Medulla oblongata (tissue), 1 donor: ENCODE measurements at regions not wholly inside any gene's neighbourhood (a gene's known extent, or its start where the extent isn't known, plus 50 kb on each side); places are given as distances from the start of the nearest gene placed in this dataset.
"Not testable (repeated sequence)": the region's sequence is repeated elsewhere in the genome, so short reads cannot be mapped to it uniquely, and the experiment has no call there.

Source experiments
- DNase-seq: peaks from one replicate; pipeline ENCODE4 v3.0.0-alpha.2; 2015; ENCODE audit errors: extremely low spot score

GRCh38 chr1:199784138-199784895 is 243.2 kb upstream of the NR5A2 start:
- DNase-seq: no peak

GRCh38 chr1:199786695-199787094 is 240.8 kb upstream of the NR5A2 start:
- DNase-seq: no peak

GRCh38 chr1:199789141-199789540 is 238.4 kb upstream of the NR5A2 start:
- DNase-seq: no peak

- no peak for DNase-seq
Observed at GRCh38 chr1:199791495-199791894, 236.0 kb upstream of the NR5A2 start.

GRCh38 chr1:199792874-199793273 is 234.6 kb upstream of the NR5A2 start:
- no peak for DNase-seq

GRCh38 chr1:199794105-199794863 is 233.2 kb upstream of the NR5A2 start:
- no peak for DNase-seq

- no peak for DNase-seq
Observed at GRCh38 chr1:199799116-199799515, 228.4 kb upstream of the NR5A2 start.

- DNase-seq: no peak
Observed at GRCh38 chr1:199804526-199804925, 223.0 kb upstream of the NR5A2 start.

GRCh38 chr1:199808110-199808870 is 219.2 kb upstream of the NR5A2 start:
- DNase-seq: no peak

- no peak for DNase-seq
Observed at GRCh38 chr1:199809311-199809710, 218.2 kb upstream of the NR5A2 start.

GRCh38 chr1:199811163-199811562 is 216.3 kb upstream of the NR5A2 start:
- DNase-seq: no peak

- no peak for DNase-seq
Observed at GRCh38 chr1:199813198-199813597, 214.3 kb upstream of the NR5A2 start.

GRCh38 chr1:199815947-199816346 is 211.6 kb upstream of the NR5A2 start:
- no peak for DNase-seq

- DNase-seq: no peak
Observed at GRCh38 chr1:199817266-199817665, 210.2 kb upstream of the NR5A2 start.

GRCh38 chr1:199821029-199821779 is 206.3 kb upstream of the NR5A2 start:
- no peak for DNase-seq

GRCh38 chr1:199832451-199832850 is 195.1 kb upstream of the NR5A2 start:
- no peak for DNase-seq

GRCh38 chr1:199834711-199835110 is 192.8 kb upstream of the NR5A2 start:
- no peak for DNase-seq

- no peak for DNase-seq
Observed at GRCh38 chr1:199836430-199836829, 191.1 kb upstream of the NR5A2 start.

- DNase-seq: no peak
Observed at GRCh38 chr1:199837321-199837720, 190.2 kb upstream of the NR5A2 start.

- not testable (repeated sequence) for DNase-seq
Observed at GRCh38 chr1:199839608-199840007, 187.9 kb upstream of the NR5A2 start.

- DNase-seq: not testable (repeated sequence)
Observed at GRCh38 chr1:199843096-199843495, 184.4 kb upstream of the NR5A2 start.

GRCh38 chr1:199843861-199844260 is 183.6 kb upstream of the NR5A2 start:
- no peak for DNase-seq
